SU-DHL-6 (cell line): ENCODE measurements at regions not wholly inside any gene's neighbourhood (a gene's known extent, or its start where the extent isn't known, plus 50 kb on each side); places are given as distances from the start of the nearest gene placed in this dataset.

Experiments
- H2AFZ ChIP-seq: fragments of 200-600 bp; sonication (generic); 2 replicates; pipeline ENCODE4 v1.6.1; 2014; ENCODE audit warnings: low read depth, mild to moderate bottlenecking, moderate library complexity, mixed read lengths, antibody characterized with exemption, low read length; ENCODE audit not compliant: severe bottlenecking
- H3F3A ChIP-seq: fragments of 200-600 bp; shearing (Covaris generic); 2 replicates; pipeline ENCODE4 v1.6.0; 2016; ENCODE audit warnings: antibody characterized with exemption, mild to moderate bottlenecking; ENCODE audit not compliant: insufficient read depth
- H3K27ac ChIP-seq: fragments of 200-600 bp; sonication (generic); 2 replicates; pipeline ENCODE4 v1.5.1; 2016; ENCODE audit warnings: low read depth, mild to moderate bottlenecking, low read length, moderate library complexity, mixed read lengths
- H3K27me3 ChIP-seq: fragments of 200-600 bp; sonication (generic), shearing (Covaris generic); 2 replicates; pipeline ENCODE4 v1.6.0; 2014; ENCODE audit warnings: mild to moderate bottlenecking, low read length
- H3K36me3 ChIP-seq: fragments of 200-600 bp; sonication (generic); 2 replicates; pipeline ENCODE4 v1.6.1; 2014; ENCODE audit warnings: mild to moderate bottlenecking, low read length, mixed read lengths
- H3K4me2 ChIP-seq: fragments of 300-600, 200-600 bp; shearing (Covaris generic), sonication (generic); 2 replicates; pipeline ENCODE4 v1.6.0; 2014; ENCODE audit warnings: low read length, low read depth, mild to moderate bottlenecking; ENCODE audit not compliant: poor library complexity, severe bottlenecking
- H3K4me3 ChIP-seq: fragments of 200-600 bp; sonication (generic); 2 replicates; pipeline ENCODE4 v1.5.1; 2014; ENCODE audit warnings: antibody characterized with exemption, low read length, mild to moderate bottlenecking, mixed read lengths; ENCODE audit not compliant: insufficient read depth, poor library complexity, severe bottlenecking
- H3K79me2 ChIP-seq: fragments of 200-600 bp; sonication (generic); 2 replicates; pipeline ENCODE4 v1.6.1; 2014; ENCODE audit warnings: mild to moderate bottlenecking, low read length, moderate library complexity; ENCODE audit not compliant: insufficient read depth
- H3K9ac ChIP-seq: fragments of 200-600 bp; sonication (generic); 2 replicates; pipeline ENCODE4 v1.7.0; 2014; ENCODE audit warnings: mild to moderate bottlenecking, low read length
- H3K9me2 ChIP-seq: fragments of 200-600 bp; sonication (generic); replicated peaks from 2 replicates; pipeline ENCODE4 v1.6.1; 2014; ENCODE audit warnings: low read length; ENCODE audit not compliant: insufficient read depth
- H3K9me3 ChIP-seq: fragments of 200-600 bp; sonication (generic); 2 replicates; pipeline ENCODE4 v1.6.1; 2014; ENCODE audit warnings: low read length, mixed read lengths; ENCODE audit not compliant: insufficient read depth
- H4K20me1 ChIP-seq: fragments of 200-600 bp; sonication (generic); 2 replicates; pipeline ENCODE4 v1.6.1; 2014; ENCODE audit warnings: low read depth, mild to moderate bottlenecking, antibody characterized with exemption, low read length, moderate library complexity, mixed read lengths
- CTCF ChIP-seq: fragments of 200-600 bp; sonication (generic); IDR thresholded peaks from one replicate; pipeline ENCODE4 v1.5.1; 2017; ENCODE audit warnings: antibody characterized with exemption, mild to moderate bottlenecking, low read length, moderate library complexity; ENCODE audit not compliant: insufficient read depth, poor library complexity, severe bottlenecking
- EZH2phosphoT487 ChIP-seq: fragments of 200-600 bp; sonication (generic), shearing (Covaris generic); conservative IDR thresholded peaks from 2 replicates; pipeline ENCODE4 v1.6.1; 2018; ENCODE audit warnings: mild to moderate bottlenecking, antibody characterized with exemption, low read length, moderate library complexity, mixed read lengths

DNA sequence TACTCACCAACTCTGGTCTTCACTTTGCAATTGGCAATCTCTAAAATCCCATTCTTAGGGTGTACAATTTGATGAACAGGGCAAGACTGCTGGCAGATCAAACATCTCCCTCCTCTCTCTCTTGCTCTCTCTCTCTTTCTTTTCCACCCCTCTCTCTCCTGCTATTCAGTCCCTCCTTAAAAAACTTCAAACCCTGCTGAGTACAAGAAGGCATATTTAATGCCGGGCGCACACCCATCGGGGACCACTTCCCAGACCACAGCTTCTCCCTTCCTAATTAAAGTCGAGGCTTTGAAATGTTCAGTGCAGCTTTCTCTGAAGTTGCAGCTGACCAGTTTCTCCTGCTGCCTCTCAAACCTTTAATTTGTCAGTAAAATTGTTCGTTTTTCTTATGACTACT is 185.4 kb upstream of the CDH11 start:
- Histone ChIP-seq H3K9me3 (no peaks in the 10 kb centered on the region), H4K20me1 (no peaks in the 10 kb centered on the region), H2AFZ (no peak overlapping the region), H3K4me3 (no peak overlapping the region), H3K79me2 (no peaks in the 10 kb centered on the region), H3K9ac (no peak overlapping the region), H3F3A (no peaks in the 10 kb centered on the region), H3K27me3 (no peaks in the 10 kb centered on the region), H3K27ac (no peak overlapping the region), H3K4me2 (no peak overlapping the region), H3K9me2 (no peaks in the 10 kb centered on the region), H3K36me3 (no peaks in the 10 kb centered on the region)
- TF ChIP-seq CTCF = no peak
- no peak for TF ChIP-seq EZH2phosphoT487

DNA sequence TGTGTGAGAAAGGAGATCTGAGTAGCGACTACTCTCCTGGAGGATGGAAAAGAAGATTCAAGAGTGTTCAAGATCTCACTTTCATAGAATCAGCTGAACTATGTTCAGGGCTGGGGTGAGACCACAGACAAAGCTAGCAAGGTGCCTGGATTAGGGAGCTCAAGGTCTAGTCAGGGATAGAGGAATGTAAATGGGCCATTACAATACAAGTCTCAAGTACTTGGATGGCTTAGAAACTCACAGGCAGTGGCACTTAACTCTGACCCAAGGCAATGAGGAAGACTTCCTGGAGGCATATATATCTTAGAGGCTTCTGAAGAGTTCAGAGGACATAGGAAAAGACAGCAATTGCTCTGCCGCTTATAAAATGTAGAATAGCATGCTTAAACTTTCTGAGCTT is 184.9 kb upstream of the CDH11 start:
- Histone ChIP-seq H3K27ac (no peak overlapping the region), H4K20me1 (no peaks in the 10 kb centered on the region), H3K4me2 (no peak overlapping the region), H3K9me3 (no peaks in the 10 kb centered on the region), H3F3A (no peaks in the 10 kb centered on the region), H2AFZ (no peak overlapping the region), H3K9ac (no peak overlapping the region), H3K79me2 (no peaks in the 10 kb centered on the region), H3K4me3 (no peak overlapping the region), H3K36me3 (no peaks in the 10 kb centered on the region), H3K27me3 (no peaks in the 10 kb centered on the region), H3K9me2 (no peaks in the 10 kb centered on the region)
- TF ChIP-seq EZH2phosphoT487 (no peak), CTCF (no peak)

DNA sequence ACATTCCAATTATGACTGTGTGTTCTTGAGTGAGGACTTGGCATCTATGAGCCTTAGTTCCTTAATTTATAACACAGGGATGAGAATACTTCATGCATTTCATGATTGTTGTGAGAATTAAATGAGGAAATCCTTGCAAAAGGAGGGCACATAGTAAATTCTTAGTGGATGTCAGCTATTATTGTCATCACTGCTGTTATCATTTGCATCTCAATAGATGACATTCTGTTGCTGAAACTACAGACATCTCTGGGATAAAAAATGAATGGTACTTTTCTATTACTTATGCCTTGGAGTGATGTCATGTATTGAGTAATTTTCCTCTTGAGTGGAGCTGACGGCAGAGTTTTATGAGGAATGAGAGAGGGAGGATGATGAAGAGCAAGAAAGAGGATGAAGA is 184.4 kb upstream of the CDH11 start:
- H3K27ac ChIP-seq = no peak overlapping the region

More for the DNA sequence above, 184.4 kb upstream of the CDH11 start:
- Histone ChIP-seq H3K4me3 (no peak overlapping the region), H3K9me2 (no peaks in the 10 kb centered on the region), H3K79me2 (no peaks in the 10 kb centered on the region), H3K36me3 (no peaks in the 10 kb centered on the region), H3K9me3 (no peaks in the 10 kb centered on the region), H3F3A (no peaks in the 10 kb centered on the region), H3K4me2 (no peak overlapping the region), H4K20me1 (no peaks in the 10 kb centered on the region), H2AFZ (no peak overlapping the region), H3K9ac (no peak overlapping the region), H3K27me3 (no peaks in the 10 kb centered on the region)
- no peak for TF ChIP-seq CTCF
- no peak for TF ChIP-seq EZH2phosphoT487
